GM18870 (cell line): ENCODE measurements at regions not wholly inside any gene's neighbourhood (a gene's known extent, or its start where the extent isn't known, plus 50 kb on each side); places are given as distances from the start of the nearest gene placed in this dataset.
"Not testable (repeated sequence)": the region's sequence is repeated elsewhere in the genome, so short reads cannot be mapped to it uniquely, and the experiment has no call there.

ENCODE experiments used
- ATAC-seq: cut with Tn5 transposase; IDR thresholded peaks from one replicate; pipeline ENCODE4 v1.9.1; 2021; ENCODE audit warnings: moderate library complexity; ENCODE audit not compliant: unreplicated experiment

DNA sequence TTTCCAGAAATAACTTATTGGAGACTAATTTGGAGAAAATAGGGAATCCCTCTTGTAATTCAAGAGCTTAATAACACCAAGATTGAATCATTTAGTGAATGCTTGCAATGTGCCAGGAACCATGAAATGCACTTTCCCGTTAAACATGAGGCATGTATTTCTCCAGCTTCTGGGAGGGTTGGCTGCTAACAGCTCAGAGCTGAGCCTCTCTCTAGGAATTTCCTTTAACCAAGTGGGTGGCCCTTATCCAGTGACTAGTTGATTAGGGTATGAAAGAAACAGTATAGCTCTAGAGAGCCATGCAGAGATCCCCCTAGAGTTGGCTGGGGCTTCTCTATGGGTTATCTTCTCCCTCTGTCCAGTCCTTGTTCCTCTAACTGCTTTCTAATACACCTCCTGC, 356.4 kb upstream of the GOT2 start:
- ATAC-seq = no peak

DNA sequence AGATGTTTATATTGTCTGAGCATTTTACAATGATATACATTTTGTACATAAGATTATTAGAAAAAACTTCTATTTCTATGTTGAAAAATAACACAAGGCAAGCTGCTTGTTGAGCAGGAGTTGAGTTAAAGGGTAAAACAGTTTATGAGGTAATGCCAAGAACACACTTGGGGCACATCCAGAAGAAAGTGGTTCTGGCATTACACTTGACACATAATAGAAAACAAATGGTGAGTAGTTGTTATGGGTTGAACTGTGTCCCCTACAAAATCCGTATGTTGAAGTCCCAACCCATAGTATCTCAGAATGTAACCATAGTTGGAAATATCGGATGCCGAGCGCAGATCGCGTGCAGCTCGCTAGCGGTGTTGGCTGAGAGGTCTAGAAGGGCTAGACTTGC, 354.3 kb upstream of the GOT2 start:
- no peak for ATAC-seq

DNA sequence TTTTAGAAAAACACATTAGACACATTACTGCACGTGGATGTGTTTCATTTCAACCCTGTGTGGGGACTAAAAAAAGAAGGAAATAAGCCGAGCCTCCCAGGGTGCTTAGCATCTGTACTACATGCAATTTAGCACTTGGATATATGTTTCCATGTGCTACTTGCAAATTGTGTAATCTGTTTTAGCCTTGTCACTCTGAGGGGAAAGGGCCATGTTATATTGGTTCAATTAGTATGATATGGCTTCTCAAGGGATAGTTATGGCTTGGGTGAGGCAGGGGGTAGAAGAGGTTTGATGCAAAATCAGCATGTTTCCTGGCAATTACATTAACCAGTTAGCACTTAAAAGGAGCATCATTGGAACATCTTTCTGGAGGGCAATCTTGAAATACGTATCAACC, 353.5 kb upstream of the GOT2 start:
- no peak for ATAC-seq

DNA sequence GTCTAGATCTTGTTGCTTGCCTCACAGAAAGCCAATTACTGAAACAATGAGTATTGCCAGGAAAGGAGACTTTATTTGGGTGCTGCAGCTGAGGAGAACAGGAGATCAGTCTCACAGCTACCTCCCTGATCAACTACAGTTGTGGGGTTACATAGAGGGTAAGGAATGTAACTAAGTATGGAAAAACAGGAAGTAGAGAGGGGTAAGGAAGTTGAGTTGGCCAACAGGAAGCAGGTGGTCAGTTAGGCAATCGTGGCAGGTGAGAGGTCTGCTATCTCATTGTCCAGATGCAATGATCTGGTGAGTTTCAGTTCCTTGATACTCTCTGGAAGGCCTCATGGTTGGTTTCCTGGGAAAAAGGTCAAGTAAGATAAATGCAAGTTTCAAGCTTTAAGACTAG, 333.1 kb upstream of the GOT2 start:
- no peak for ATAC-seq

GRCh38 chr16:59060207-59060606, 326.1 kb upstream of the GOT2 start:
- ATAC-seq = no peak

GRCh38 chr16:59058250-59058649, 324.1 kb upstream of the GOT2 start:
- no peak for ATAC-seq

DNA sequence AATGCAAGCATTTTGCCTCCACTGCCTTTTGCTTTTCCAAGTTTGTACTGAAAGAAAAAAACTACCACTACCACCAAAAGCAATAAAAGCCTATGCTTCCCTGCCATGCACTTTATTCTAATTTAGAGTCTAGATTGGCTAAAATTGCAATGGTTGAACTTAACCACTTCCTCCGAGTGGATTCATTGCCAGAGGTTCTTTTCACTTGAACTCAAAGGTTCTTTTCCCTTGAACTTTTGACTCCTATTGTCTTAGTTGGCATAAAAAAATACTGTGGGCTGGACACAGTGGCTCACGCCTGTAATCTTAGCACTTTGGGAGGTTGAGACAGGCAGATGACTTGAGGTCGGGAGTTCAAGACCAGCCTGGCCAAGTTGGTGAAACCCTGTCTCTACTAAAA, 319.8 kb upstream of the GOT2 start:
- ATAC-seq = no peak

DNA sequence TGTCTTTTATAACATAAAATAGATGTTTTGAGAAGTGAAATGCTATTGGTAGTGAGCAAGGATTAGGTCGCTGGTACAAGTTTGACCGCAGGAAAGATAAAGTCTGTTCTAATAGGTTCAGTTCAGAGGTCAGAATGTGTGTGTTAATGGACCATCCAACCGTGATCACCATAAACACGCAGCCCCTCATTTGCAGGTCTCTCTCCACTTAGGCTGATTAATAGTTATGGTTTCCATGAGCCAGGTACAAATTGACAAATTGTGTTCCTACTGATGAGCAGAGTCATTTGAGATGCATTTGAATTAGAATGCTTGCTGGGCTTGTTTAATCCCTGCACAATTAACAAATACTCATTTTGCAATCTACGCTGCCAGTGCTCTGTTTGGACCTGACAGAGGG, 318.1 kb upstream of the GOT2 start:
- no peak for ATAC-seq

DNA sequence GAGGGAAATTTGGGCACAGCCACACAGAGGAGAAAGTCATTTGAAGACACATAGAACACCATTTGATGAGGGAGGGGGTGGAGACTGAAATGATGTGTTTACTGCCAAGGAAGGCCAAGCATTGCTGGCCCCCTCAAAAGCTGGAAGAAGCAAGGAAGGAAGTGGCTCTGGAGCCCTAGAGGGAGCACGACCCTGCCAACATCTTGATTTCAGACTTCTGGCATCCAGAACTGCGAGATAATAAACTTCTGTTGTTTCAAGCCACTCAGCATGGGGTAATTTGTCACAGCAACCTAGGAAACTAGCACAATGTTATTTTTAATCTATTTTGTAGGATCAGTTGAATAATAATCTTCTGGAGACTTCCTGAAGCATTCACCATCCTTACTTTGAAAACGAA, 314.8 kb upstream of the GOT2 start:
- ATAC-seq = no peak

DNA sequence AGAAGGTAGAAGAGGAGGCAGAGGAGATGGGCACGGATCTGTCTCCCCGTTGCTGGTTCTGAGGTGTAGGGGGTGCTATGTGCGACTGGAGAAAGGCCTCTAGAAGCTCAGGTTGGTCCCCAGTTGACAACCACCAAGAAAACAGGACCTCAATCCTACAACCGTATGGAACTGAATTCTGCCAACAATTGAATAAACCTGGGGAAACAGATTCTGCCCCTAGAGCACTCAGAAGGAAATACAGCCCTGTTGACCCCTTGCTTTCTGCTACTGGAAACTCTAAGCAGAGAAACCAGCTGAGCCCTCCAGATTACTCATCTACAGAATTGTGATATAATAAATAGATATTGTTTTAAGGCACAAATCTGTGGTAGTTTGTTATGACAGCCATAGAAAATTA, 313.0 kb upstream of the GOT2 start:
- ATAC-seq = no peak

DNA sequence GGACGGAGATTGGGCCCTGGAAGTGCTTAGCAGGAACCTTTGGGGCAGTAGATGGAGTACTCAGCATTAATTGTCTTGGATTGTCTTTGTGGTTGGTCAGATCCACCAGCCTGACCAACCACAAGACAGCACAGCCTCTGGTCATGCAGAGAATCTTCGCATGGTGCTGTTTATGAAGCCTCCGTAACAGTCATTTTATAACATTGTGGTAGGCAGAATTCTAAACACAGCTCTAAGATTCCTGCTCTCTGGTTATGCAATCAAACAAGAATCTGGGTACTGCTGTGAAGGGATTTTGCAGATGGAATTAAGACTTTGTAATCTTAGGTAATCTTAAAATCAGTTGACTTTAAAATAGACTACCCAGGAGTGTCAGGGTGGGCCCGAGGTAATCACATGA, 312.2 kb upstream of the GOT2 start:
- no peak for ATAC-seq

GRCh38 chr16:59045501-59045900, 311.4 kb upstream of the GOT2 start:
- ATAC-seq = no peak

- no peak for ATAC-seq
Observed at GRCh38 chr16:59044616-59045015, 310.5 kb upstream of the GOT2 start.

DNA sequence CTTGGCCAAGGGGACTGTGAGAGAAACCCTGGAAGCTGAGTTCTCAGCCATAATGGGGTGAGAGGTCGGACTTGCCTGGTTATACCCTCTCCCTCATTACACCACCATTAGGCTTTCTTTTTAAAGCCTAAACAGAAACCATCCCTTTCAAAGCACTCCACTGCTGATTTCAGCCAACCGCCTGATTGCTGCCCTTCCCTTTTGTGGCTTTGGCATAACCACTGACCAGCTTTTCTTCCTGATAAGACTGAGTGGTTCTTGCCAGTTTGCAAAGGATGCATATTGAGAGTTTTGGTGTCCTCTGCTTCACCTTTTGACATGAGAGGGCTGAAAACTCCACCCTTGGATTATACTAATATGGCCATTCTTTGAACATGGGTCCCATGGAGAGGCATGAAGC, 308.2 kb upstream of the GOT2 start:
- ATAC-seq = no peak

GRCh38 chr16:59039066-59039720, 305.1 kb upstream of the GOT2 start:
- ATAC-seq = no peak

GRCh38 chr16:59030923-59031485, 296.9 kb upstream of the GOT2 start:
- ATAC-seq = no peak

DNA sequence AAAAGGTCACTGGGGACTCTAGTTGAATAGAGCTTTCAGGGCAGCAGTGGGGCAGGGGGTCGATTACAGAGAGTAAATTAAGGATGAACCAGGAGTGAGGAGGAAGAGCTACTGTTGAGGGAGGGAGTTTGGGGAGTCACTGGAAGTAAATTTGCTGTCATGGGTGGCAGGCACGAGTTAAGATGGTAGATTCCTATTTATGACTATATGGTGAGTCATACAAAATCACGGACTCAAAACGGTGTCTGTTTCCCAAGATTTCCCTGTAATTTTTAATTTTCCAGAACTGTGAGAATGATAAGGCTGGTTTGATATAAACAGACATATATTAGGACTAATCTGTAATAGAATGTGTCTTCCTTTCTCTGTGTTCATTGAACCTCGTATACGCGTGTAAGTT, 287.6 kb upstream of the GOT2 start:
- no peak for ATAC-seq

GRCh38 chr16:59013930-59014329, 279.8 kb upstream of the GOT2 start:
- no peak for ATAC-seq

DNA sequence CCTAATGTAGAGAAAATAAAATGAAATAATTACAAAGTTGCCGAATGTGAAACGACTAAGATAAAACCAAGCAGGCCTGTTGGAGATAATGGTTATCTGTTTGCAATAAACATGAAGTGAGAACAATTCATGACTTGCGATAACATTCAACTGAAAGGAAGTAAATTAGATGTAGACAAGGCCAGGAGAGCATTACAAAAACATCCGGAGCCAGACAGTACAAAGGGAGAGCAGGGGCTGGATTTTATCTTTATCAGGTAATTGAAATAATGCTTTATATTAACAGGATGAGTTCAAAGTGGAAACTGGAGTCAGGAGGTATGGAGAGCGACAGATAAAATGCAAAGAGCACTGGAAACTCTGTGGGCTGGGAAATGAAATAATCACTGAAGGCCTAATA, 265.6 kb upstream of the GOT2 start:
- no peak for ATAC-seq

DNA sequence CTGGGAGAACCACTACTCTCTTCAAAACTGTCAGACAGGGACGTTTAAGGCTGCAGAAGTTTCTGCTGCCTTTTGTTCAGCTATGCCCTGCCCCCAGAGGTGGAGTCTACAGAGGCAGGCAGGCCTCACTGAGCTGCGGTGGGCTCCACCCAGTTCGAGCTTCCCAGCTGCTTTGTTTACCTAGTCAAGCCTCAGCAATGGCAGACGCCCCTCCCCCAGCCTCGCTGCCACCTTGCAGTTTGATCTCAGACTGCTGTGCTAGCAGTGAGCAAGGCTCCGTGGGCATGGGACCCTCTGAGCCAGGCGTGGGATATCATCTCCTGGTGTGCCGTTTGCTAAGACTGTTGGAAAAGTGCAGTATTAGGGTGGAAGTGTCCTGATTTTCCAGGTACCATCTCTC, 258.6 kb upstream of the GOT2 start:
- ATAC-seq = not testable (repeated sequence)

GRCh38 chr16:58983181-58983965, 249.3 kb upstream of the GOT2 start:
- not testable (repeated sequence) for ATAC-seq

GRCh38 chr16:58970775-58971174, 236.7 kb upstream of the GOT2 start:
- ATAC-seq = peak; percentile 76
